HT1080 (cell line): ENCODE measurements at regions not wholly inside any gene's neighbourhood (a gene's known extent, or its start where the extent isn't known, plus 50 kb on each side); places are given as distances from the start of the nearest gene placed in this dataset.

Experiments used
- DNase-seq: peaks from one replicate; pipeline ENCODE4 v3.0.0-alpha.2; 2015; ENCODE audit warnings: low read depth

DNA sequence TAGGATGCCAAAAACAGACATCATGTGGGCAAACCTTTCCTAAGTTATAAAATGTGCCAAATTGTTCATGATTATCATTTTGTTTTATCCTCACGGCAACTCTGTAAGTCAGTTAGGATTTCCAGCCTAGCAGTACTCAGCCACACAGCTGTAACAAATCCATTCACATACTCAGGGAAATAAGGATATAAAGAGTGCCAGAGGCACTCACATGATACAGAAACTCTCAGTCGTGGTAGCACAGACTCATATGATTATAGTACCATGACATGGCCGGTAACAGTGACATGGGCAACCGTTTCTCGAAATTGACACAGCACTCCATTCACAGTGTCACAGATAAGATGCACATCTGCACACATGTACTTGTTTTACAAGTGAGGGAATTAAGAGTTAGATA lies 344.2 kb downstream of the LRIG3 start:
- DNase-seq = no peak

DNA sequence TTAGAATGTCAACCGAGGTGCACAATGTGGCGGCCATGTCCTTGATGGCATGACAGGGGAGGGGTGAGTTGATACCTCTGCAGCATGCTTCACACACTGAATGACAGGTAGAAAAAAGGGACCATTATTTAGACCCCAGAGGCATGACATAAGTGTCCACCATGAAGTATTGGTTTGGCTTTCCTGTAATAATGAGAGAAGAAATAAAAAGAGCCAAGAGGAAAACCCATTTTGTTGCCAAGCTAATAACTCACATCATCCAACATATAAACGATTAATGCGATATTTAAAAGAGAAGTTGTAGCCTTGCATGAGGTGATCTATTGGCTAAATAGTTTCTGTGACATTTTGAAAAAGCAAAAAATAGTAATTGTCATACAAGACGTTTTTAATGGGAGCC lies 343.4 kb downstream of the LRIG3 start:
- no peak for DNase-seq

DNA sequence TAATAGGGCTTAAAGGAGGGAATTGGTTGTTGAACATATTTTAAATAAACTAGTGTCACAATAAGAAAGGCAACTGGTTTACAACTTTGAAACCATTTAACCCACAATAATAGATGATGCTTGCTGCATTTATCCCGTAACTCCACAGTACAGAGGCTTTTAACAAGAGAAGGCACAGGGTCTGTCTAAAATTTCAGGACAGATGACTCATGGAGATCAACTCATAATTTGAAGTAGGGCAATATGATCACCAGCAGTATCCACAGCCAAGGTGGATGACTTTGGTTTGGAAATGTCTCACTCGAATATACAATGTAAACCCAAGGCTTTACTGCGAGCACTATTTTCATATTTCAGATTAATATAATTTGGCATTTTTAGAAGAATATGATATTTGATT lies 340.2 kb downstream of the LRIG3 start:
- DNase-seq = no peak

DNA sequence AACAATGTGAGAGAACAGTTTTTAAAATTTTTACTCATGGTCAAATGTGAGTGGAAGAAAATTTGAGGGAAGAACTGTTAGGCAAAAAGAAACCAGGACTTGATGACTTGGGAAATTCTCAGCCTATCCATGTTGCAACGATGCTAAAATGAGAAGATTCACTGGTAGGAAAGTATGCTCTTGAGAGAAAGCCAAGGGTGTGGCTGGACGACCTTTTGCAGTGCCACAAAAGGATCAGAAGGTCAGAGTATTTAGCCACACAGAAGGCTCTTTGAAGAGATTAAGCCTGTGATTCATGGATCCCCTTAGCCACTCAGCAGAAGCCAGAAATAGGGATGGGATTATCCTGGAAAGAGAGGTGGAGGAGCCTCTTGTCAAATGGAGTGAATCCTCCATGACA lies 336.8 kb downstream of the LRIG3 start:
- DNase-seq = peak; percentile 50

GRCh38 chr12:58583940-58584339 lies 336.4 kb downstream of the LRIG3 start:
- DNase-seq = peak; percentile 26

- no peak for DNase-seq
These were observed 335.4 kb downstream of the LRIG3 start for GRCh38 chr12:58584880-58585279.

GRCh38 chr12:58586762-58587161 lies 333.5 kb downstream of the LRIG3 start:
- DNase-seq = no peak

DNA sequence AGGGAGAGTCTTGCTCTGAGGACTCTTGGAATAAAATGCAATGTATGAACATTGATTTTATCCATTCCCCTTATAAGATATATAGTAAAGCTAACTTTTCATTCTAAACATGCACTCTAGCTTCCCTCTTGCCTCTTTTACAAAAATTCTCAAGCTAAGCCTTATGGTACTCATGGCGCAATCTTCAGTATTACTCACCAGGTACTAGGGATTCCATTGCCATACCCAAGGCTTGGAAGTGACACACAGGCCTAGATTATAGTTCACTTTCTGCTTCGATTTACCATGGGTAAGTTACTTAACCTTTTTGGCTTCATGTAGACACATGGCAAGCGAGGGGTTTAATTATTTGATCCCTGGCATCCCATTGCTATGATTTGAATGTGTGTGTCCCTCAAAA lies 331.5 kb downstream of the LRIG3 start:
- peak; percentile 11 for DNase-seq

GRCh38 chr12:58592475-58593207 lies 327.7 kb downstream of the LRIG3 start:
- no peak for DNase-seq

GRCh38 chr12:58593557-58594304 lies 326.6 kb downstream of the LRIG3 start:
- DNase-seq = peak; percentile 53

GRCh38 chr12:58596381-58596780 lies 323.9 kb downstream of the LRIG3 start:
- peak; percentile 58 for DNase-seq

DNA sequence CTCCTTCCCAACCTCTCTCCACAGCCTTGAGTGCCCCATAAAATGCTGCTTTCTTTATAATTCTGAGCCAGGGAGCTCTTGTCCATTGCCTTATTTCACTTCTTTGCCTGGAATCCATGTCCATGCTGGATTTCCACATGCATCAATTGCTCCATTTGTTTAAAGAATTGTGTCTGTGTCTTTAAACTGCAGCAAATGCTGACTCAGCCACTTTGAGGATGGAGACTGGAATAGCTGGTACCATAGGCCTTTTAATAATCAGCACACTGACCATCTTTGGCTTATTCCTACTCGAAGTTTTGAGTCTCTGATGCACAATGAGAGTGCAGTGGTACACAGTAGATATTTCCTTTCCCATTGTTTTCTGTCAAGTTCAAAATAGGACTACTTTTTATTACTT lies 318.8 kb downstream of the LRIG3 start:
- no peak for DNase-seq

- no peak for DNase-seq
These were observed 318.1 kb downstream of the LRIG3 start for GRCh38 chr12:58602179-58602578.

GRCh38 chr12:58602736-58603135 lies 317.6 kb downstream of the LRIG3 start:
- no peak for DNase-seq

DNA sequence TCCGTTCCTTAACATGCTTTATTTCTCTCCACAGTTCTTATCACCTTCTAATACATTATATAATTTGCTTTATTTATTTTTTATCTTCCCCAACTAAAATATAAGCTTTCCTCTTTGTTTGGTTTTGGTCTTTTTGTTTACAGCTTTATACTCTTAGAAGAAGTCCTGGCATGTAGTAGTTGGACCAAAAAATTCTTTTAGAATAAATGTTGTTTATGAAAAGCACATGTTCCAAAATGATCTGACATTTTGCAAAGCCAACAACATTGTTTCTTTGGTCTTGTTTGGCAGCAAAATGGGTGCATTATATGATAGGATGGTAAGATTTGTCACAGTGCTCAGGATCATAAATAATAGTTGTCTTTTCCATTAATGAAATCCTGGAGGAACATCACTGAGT lies 312.5 kb downstream of the LRIG3 start:
- no peak for DNase-seq

GRCh38 chr12:58608711-58609110 lies 311.6 kb downstream of the LRIG3 start:
- no peak for DNase-seq

GRCh38 chr12:58615047-58615446 lies 305.3 kb downstream of the LRIG3 start:
- DNase-seq = no peak

DNA sequence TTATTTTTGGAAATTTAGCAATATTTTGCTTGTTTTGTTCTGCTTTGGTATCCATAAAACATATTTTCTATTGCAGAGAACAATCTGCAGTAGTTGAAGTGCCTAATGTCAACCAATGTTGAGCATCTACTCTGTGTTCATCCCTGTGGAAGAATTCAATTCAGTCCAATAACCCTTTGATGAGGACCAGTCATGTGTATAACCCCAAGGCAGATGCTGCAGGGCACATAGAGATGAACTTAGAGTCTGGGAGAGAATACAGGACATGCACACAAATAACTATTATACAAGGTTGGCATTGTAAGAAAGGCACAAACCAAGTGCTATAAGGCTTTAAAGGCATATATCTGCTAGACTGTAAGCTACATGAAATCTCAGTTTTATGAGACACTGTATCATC lies 304.7 kb downstream of the LRIG3 start:
- DNase-seq = no peak

DNA sequence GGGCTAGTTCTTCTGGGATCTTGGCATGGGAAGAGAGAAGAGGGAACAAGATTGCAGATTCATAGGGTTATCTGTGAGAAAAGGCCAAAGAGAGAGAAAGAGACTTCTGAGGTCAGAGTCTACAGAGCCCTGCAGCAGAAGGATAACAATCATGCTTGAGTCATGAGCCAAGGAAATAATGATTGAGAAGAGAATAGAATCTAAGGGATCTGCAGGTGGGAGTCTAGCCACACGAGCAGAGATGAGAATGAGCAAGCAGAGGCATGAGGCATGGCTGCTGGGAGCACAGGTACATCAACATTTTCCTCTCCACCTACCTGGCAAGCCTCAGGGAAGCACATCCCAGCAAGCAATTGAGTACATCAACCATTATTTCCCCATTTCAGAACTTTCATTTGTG lies 303.7 kb downstream of the LRIG3 start:
- DNase-seq = no peak

DNA sequence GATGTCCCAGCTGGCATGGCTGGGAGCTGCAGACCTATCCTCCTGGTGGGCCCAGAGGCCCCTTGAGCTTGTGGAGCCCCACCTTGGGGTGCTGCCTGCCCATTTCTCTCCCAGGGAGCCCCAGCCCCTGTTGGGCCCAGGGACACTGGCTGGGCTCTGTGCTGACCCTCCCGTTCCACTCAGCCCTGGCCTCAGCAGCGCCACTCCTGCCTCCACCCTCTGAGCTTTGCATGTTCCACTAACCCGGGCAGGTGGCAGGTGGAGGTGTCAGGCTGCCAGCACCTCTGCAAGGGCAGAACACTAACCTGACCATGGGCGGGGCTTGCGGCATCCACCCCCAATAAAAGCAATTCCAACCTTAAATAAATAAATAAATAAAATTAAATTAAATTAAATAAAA lies 299.2 kb downstream of the LRIG3 start:
- DNase-seq = no peak

- no peak for DNase-seq
These were observed 290.9 kb downstream of the LRIG3 start for GRCh38 chr12:58629376-58629775.

- DNase-seq = peak; percentile 2
These were observed 286.8 kb downstream of the LRIG3 start for GRCh38 chr12:58633479-58633878.

DNA sequence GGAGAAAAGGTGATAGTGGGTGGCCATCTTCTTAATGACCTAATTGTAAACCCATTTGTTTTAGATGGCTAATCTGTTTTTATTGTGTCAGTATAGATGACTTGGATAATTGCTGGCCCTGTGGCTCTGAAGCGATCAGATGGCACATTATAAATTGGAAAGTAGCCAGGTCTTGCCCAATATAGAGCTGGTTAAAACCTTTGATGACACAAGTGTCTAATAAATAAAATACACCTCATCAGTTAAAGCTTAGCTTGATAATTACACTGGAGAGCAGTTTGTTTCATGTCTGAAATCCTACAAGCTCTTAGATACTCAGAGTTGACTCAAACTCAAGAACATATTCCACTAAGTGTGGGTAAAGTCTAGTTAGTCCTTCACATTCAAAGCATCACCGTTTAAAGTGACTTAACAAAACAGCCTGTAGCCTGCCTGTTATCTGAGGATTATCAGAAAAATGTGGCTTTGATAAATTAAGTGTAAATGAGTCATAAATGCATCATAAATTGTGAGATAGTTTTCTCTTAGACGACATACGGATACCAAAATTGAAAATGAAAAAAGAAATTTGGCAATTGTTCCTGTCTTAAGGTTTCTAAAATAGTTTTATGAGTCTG lies 280.9 kb downstream of the LRIG3 start:
- DNase-seq = no peak
